ENCODE measurements at regions not wholly inside any gene's neighbourhood (a gene's known extent, or its start where the extent isn't known, plus 50 kb on each side); places are given as distances from the start of the nearest gene placed in this dataset.
A peak's percentile ranks its signal among the peaks of the same experiment; 100 is the strongest.

- Histone ChIP-seq H3K4me1 (ENCODE audit: control insufficient read depth in 1 of 2, insufficient read depth in 2 of 2, low read length in 2 of 2) (peaks cover 14 to 16% of the 10 kb centered on the region in 2 experiments), H3K4me2 (ENCODE audit: low read length) (peak overlapping the region; percentile 63)
- CTCF ChIA-PET, result no interaction called here
These were observed 102.4 kb downstream of the NR1D2 start for GRCh38 chr3:24047513-24047912.

GRCh38 chr3:24048843-24049242 is 103.8 kb downstream of the NR1D2 start:
- Histone ChIP-seq H3K4me2 (ENCODE audit: low read length) (no peak overlapping the region), H3K4me3 (replicated peaks in 1 of 2; ENCODE audit: low read depth in 1 of 2, low read length in 2 of 2) (no peak overlapping the region), H3K27me3 (ENCODE audit: insufficient read depth, low read length) (no peaks in the 10 kb centered on the region), H3K9me2 (ENCODE audit: insufficient read depth) (no peaks in the 10 kb centered on the region), H2AFZ (ENCODE audit: low read depth, low read length, poor library complexity, severe bottlenecking) (no peak overlapping the region), H3K9me3 (ENCODE audit: control insufficient read depth in 1 of 2, insufficient read depth in 1 of 2, low read depth in 1 of 2, low read length in 2 of 2) (no peaks in the 10 kb centered on the region), H3K9ac (ENCODE audit: low read length) (no peak overlapping the region), H3K27ac (ENCODE audit: low read depth, low read length) (no peak overlapping the region), H3K79me2 (ENCODE audit: insufficient read depth, low read length) (no peaks in the 10 kb centered on the region), H3K36me3 (ENCODE audit: control insufficient read depth in 1 of 2, insufficient read depth in 2 of 2, low read length in 2 of 2) (no peaks in the 10 kb centered on the region), H3K4me1 (ENCODE audit: control insufficient read depth in 1 of 2, insufficient read depth in 2 of 2, low read length in 2 of 2) (peaks cover 14 to 16% of the 10 kb centered on the region in 2 experiments), H4K20me1 (ENCODE audit: insufficient read depth) (no peaks in the 10 kb centered on the region)
- POLR2A ChIA-PET, result no interaction called here
- TF ChIP-seq YY1 (IDR thresholded peaks at IDR 0.05; ENCODE audit: extremely low read depth, insufficient replicate concordance, low read depth, low read length) (no peak), SP1 (IDR thresholded peaks at IDR 0.05; ENCODE audit: low read depth) (no peak), ZBTB33 (IDR thresholded peaks at IDR 0.05; ENCODE audit: extremely low read depth, insufficient replicate concordance, low read length) (no peak), ATF3 (IDR thresholded peaks at IDR 0.05) (no peak), POLR2AphosphoS5 (IDR thresholded peaks at IDR 0.05; ENCODE audit: low read depth, low read length) (no peak), EGR1 (IDR thresholded peaks at IDR 0.05; ENCODE audit: low read depth) (no peak), TCF7L2 (IDR thresholded peaks at IDR 0.05; ENCODE audit: borderline replicate concordance, extremely low read depth, insufficient read depth, insufficient read length) (no peak), FOSL1 (IDR thresholded peaks at IDR 0.05; ENCODE audit: low read depth) (no peak)
- ATAC-seq (no peak), DNase-seq (ENCODE audit: low read depth, low spot score) (no peak)
- BruUV-seq (replicated peaks), result no TSS peak
- CTCF ChIA-PET, result no interaction called here
- RAD21 ChIA-PET (ENCODE audit: low non-redundant PET in 1 of 2, low total read pairs in 2 of 2, uncharacterized antibody in 2 of 2, unreplicated experiment in 2 of 2), result no interaction called here
- intact Hi-C loops (cut with micrococcal nuclease), result no loop called here

More at GRCh38 chr3:24047513-24047912, 102.4 kb downstream of the NR1D2 start:
- ChIA-PET RAD21 (ENCODE audit: low non-redundant PET in 1 of 2, low total read pairs in 2 of 2, uncharacterized antibody in 2 of 2, unreplicated experiment in 2 of 2) (no interaction called here), POLR2A (no interaction called here)
- no peaks in the 10 kb centered on the region for H3K9me2 ChIP-seq (ENCODE audit: insufficient read depth)
- intact Hi-C loops (cut with micrococcal nuclease), result no loop called here
- peak overlapping the region; percentile 62; the same call in 1 of the 2 replicates for H3K27ac ChIP-seq (ENCODE audit: low read depth, low read length)
- DNase-seq (ENCODE audit: low read depth, low spot score) (no peak), ATAC-seq (peak; percentile 31)
- no peaks in the 10 kb centered on the region for H3K9me3 ChIP-seq (ENCODE audit: control insufficient read depth in 1 of 2, insufficient read depth in 1 of 2, low read depth in 1 of 2, low read length in 2 of 2)
- no TSS peak for BruUV-seq (replicated peaks)
- H3K27me3 ChIP-seq (ENCODE audit: insufficient read depth, low read length), result no peaks in the 10 kb centered on the region
- no peaks in the 10 kb centered on the region for H3K79me2 ChIP-seq (ENCODE audit: insufficient read depth, low read length)
- TF ChIP-seq RAD21 (IDR thresholded peaks at IDR 0.05; ENCODE audit: low read depth) (no peak), EZH2 (IDR thresholded peaks at IDR 0.05) (no peak), POLR2A (IDR thresholded peaks at IDR 0.05; ENCODE audit: borderline replicate concordance, extremely low read depth, insufficient read depth, insufficient read length) (no peak)
- no peaks in the 10 kb centered on the region for H4K20me1 ChIP-seq (ENCODE audit: insufficient read depth)
- H3K36me3 ChIP-seq (ENCODE audit: control insufficient read depth in 1 of 2, insufficient read depth in 2 of 2, low read length in 2 of 2), result no peaks in the 10 kb centered on the region
- H3K9ac ChIP-seq (ENCODE audit: low read length), result no peak overlapping the region
- H2AFZ ChIP-seq (ENCODE audit: low read depth, low read length, poor library complexity, severe bottlenecking), result peak overlapping the region; percentile 52
- peak overlapping the region in 1 of 2 experiments; percentile 31; a peak in 2 of 4 replicates for H3K4me3 ChIP-seq (replicated peaks in 1 of 2; ENCODE audit: low read depth in 1 of 2, low read length in 2 of 2)
